ENCODE measurements at regions not wholly inside any gene's neighbourhood (a gene's known extent, or its start where the extent isn't known, plus 50 kb on each side); places are given as distances from the start of the nearest gene placed in this dataset.

GRCh38 chr5:27700526-27700925 lies 662.1 kb upstream of the CDH9 start:
- Mint-ChIP-seq H3K4me3 (no peak overlapping the region), H3K27me3 (no peaks in the 10 kb centered on the region), H3K36me3 (no peaks in the 10 kb centered on the region), H3K4me1 (ENCODE audit: low read depth) (no peaks in the 10 kb centered on the region), H3K9me3 (peaks cover 26% of the 10 kb centered on the region), H3K27ac (no peak overlapping the region)
- no peak for DNase-seq
- intact Hi-C loops (cut with micrococcal nuclease): no loop called here
- CTCF ChIA-PET: no interaction called here
- POLR2A ChIA-PET: no interaction called here

GRCh38 chr5:27682600-27682999 lies 644.2 kb upstream of the CDH9 start:
- H3K9me3 Mint-ChIP-seq: peaks cover 31% of the 10 kb centered on the region
- ChIA-PET CTCF (no interaction called here), POLR2A (no interaction called here)
- H3K27ac Mint-ChIP-seq: no peak overlapping the region
- intact Hi-C loops (cut with micrococcal nuclease): no loop called here
- no peaks in the 10 kb centered on the region for H3K36me3 Mint-ChIP-seq
- H3K27me3 Mint-ChIP-seq: no peaks in the 10 kb centered on the region
- DNase-seq: no peak
- no peaks in the 10 kb centered on the region for H3K4me1 Mint-ChIP-seq (ENCODE audit: low read depth)
- H3K4me3 Mint-ChIP-seq: no peak overlapping the region

GRCh38 chr5:27652505-27652904 lies 614.1 kb upstream of the CDH9 start:
- Mint-ChIP-seq H3K27ac (no peak overlapping the region), H3K4me1 (ENCODE audit: low read depth) (no peaks in the 10 kb centered on the region), H3K9me3 (peaks cover 30% of the 10 kb centered on the region), H3K27me3 (no peaks in the 10 kb centered on the region), H3K36me3 (no peaks in the 10 kb centered on the region), H3K4me3 (no peak overlapping the region)
- intact Hi-C loops (cut with micrococcal nuclease): no loop called here
- DNase-seq: no peak
- CTCF ChIA-PET: no interaction called here
- POLR2A ChIA-PET: no interaction called here

- Mint-ChIP-seq H3K4me1 (ENCODE audit: low read depth) (no peaks in the 10 kb centered on the region), H3K27me3 (no peaks in the 10 kb centered on the region), H3K9me3 (peaks cover 15% of the 10 kb centered on the region), H3K27ac (no peak overlapping the region), H3K4me3 (no peak overlapping the region), H3K36me3 (no peaks in the 10 kb centered on the region)
- no peak for DNase-seq
- POLR2A ChIA-PET: no interaction called here
- intact Hi-C loops (cut with micrococcal nuclease): no loop called here
- CTCF ChIA-PET: no interaction called here
Measured at GRCh38 chr5:27639005-27639612, 600.7 kb upstream of the CDH9 start.

- Mint-ChIP-seq H3K36me3 (no peaks in the 10 kb centered on the region), H3K27ac (no peak overlapping the region), H3K4me1 (ENCODE audit: low read depth) (no peaks in the 10 kb centered on the region), H3K27me3 (no peaks in the 10 kb centered on the region), H3K4me3 (no peak overlapping the region), H3K9me3 (peaks cover 13% of the 10 kb centered on the region)
- CTCF ChIA-PET: no interaction called here
- DNase-seq: no peak
- POLR2A ChIA-PET: no interaction called here
- intact Hi-C loops (cut with micrococcal nuclease): no loop called here
Measured at GRCh38 chr5:27619982-27620381, 581.6 kb upstream of the CDH9 start.

- H3K36me3 Mint-ChIP-seq: no peaks in the 10 kb centered on the region
- no peak overlapping the region for H3K27ac Mint-ChIP-seq
- ChIA-PET CTCF (no interaction called here), POLR2A (no interaction called here)
- DNase-seq: no peak
- no peaks in the 10 kb centered on the region for H3K4me1 Mint-ChIP-seq (ENCODE audit: low read depth)
- peaks cover 32% of the 10 kb centered on the region for H3K9me3 Mint-ChIP-seq
- intact Hi-C loops (cut with micrococcal nuclease): no loop called here
- no peak overlapping the region for H3K4me3 Mint-ChIP-seq
- H3K27me3 Mint-ChIP-seq: no peaks in the 10 kb centered on the region
Measured at GRCh38 chr5:27612161-27612560, 573.8 kb upstream of the CDH9 start.

- no peak overlapping the region for H3K27ac Mint-ChIP-seq
- POLR2A ChIA-PET: no interaction called here
Measured at GRCh38 chr5:27608992-27609391, 570.6 kb upstream of the CDH9 start.

GRCh38 chr5:27598576-27598975 lies 560.2 kb upstream of the CDH9 start:
- no peak for DNase-seq
- CTCF ChIA-PET: no interaction called here
- H3K27me3 Mint-ChIP-seq: no peaks in the 10 kb centered on the region
- intact Hi-C loops (cut with micrococcal nuclease): no loop called here
- no peak overlapping the region for H3K4me3 Mint-ChIP-seq
- no peaks in the 10 kb centered on the region for H3K36me3 Mint-ChIP-seq
- no peaks in the 10 kb centered on the region for H3K4me1 Mint-ChIP-seq (ENCODE audit: low read depth)
- POLR2A ChIA-PET: no interaction called here
- peaks cover 16% of the 10 kb centered on the region for H3K9me3 Mint-ChIP-seq
- H3K27ac Mint-ChIP-seq: no peak overlapping the region

More at GRCh38 chr5:27608992-27609391, 570.6 kb upstream of the CDH9 start:
- intact Hi-C loops (cut with micrococcal nuclease): no loop called here
- Mint-ChIP-seq H3K27me3 (no peaks in the 10 kb centered on the region), H3K9me3 (peaks cover 19% of the 10 kb centered on the region), H3K4me3 (no peak overlapping the region), H3K4me1 (ENCODE audit: low read depth) (no peaks in the 10 kb centered on the region), H3K36me3 (no peaks in the 10 kb centered on the region)
- CTCF ChIA-PET: no interaction called here
- DNase-seq: no peak

- H3K27ac Mint-ChIP-seq: no peak overlapping the region
- H3K36me3 Mint-ChIP-seq: no peaks in the 10 kb centered on the region
- ChIA-PET POLR2A (no interaction called here), CTCF (no interaction called here)
- DNase-seq: no peak
- peaks cover 16% of the 10 kb centered on the region for H3K9me3 Mint-ChIP-seq
- intact Hi-C loops (cut with micrococcal nuclease): no loop called here
- H3K4me1 Mint-ChIP-seq (ENCODE audit: low read depth): no peaks in the 10 kb centered on the region
- H3K27me3 Mint-ChIP-seq: no peaks in the 10 kb centered on the region
- H3K4me3 Mint-ChIP-seq: no peak overlapping the region
Measured at GRCh38 chr5:27594141-27594540, 555.8 kb upstream of the CDH9 start.

GRCh38 chr5:27592231-27592630 lies 553.8 kb upstream of the CDH9 start:
- ChIA-PET CTCF (no interaction called here), POLR2A (no interaction called here)
- no peak overlapping the region for H3K27ac Mint-ChIP-seq
- no peaks in the 10 kb centered on the region for H3K4me1 Mint-ChIP-seq (ENCODE audit: low read depth)
- peaks cover 22% of the 10 kb centered on the region for H3K9me3 Mint-ChIP-seq
- no peaks in the 10 kb centered on the region for H3K27me3 Mint-ChIP-seq
- no peak for DNase-seq
- no peaks in the 10 kb centered on the region for H3K36me3 Mint-ChIP-seq
- H3K4me3 Mint-ChIP-seq: no peak overlapping the region
- intact Hi-C loops (cut with micrococcal nuclease): no loop called here

- ChIA-PET CTCF (no interaction called here), POLR2A (no interaction called here)
- DNase-seq: no peak
- Mint-ChIP-seq H3K27ac (no peak overlapping the region), H3K27me3 (no peaks in the 10 kb centered on the region), H3K36me3 (no peaks in the 10 kb centered on the region), H3K4me1 (ENCODE audit: low read depth) (no peaks in the 10 kb centered on the region), H3K9me3 (peaks cover 14% of the 10 kb centered on the region), H3K4me3 (no peak overlapping the region)
- intact Hi-C loops (cut with micrococcal nuclease): no loop called here
Measured at GRCh38 chr5:27590503-27590902, 552.1 kb upstream of the CDH9 start.

GRCh38 chr5:27578279-27578678 lies 539.9 kb upstream of the CDH9 start:
- POLR2A ChIA-PET: no interaction called here
- DNase-seq: no peak

GRCh38 chr5:27571681-27572080 lies 533.3 kb upstream of the CDH9 start:
- Mint-ChIP-seq H3K27me3 (no peaks in the 10 kb centered on the region), H3K4me3 (no peak overlapping the region), H3K4me1 (ENCODE audit: low read depth) (no peaks in the 10 kb centered on the region), H3K27ac (no peak overlapping the region), H3K36me3 (no peaks in the 10 kb centered on the region), H3K9me3 (peaks cover 13% of the 10 kb centered on the region)
- POLR2A ChIA-PET: no interaction called here
- no peak for DNase-seq
- intact Hi-C loops (cut with micrococcal nuclease): no loop called here
- CTCF ChIA-PET: no interaction called here

More at GRCh38 chr5:27578279-27578678, 539.9 kb upstream of the CDH9 start:
- CTCF ChIA-PET: no interaction called here
- Mint-ChIP-seq H3K27me3 (no peaks in the 10 kb centered on the region), H3K36me3 (no peaks in the 10 kb centered on the region), H3K9me3 (peaks cover 18% of the 10 kb centered on the region), H3K4me1 (ENCODE audit: low read depth) (no peaks in the 10 kb centered on the region), H3K4me3 (no peak overlapping the region), H3K27ac (no peak overlapping the region)
- intact Hi-C loops (cut with micrococcal nuclease): no loop called here

GRCh38 chr5:27568811-27569210 lies 530.4 kb upstream of the CDH9 start:
- Mint-ChIP-seq H3K4me3 (no peak overlapping the region), H3K9me3 (peaks cover 7% of the 10 kb centered on the region), H3K4me1 (ENCODE audit: low read depth) (no peaks in the 10 kb centered on the region), H3K27me3 (no peaks in the 10 kb centered on the region), H3K27ac (no peak overlapping the region), H3K36me3 (no peaks in the 10 kb centered on the region)
- ChIA-PET POLR2A (no interaction called here), CTCF (interaction anchor here (0.6 kb wide), 1 partner anchor 110 kb away, joined by 3 read pairs; no protein-coding TSS in a partner anchor)
- intact Hi-C loops (cut with micrococcal nuclease): no loop called here
- DNase-seq: no peak

Data from activated CD4-positive, alpha-beta memory T cell treated with anti-CD3 and anti-CD28 coated beads for 36 hours (primary cell).